ENCODE measurements at regions not wholly inside any gene's neighbourhood (a gene's known extent, or its start where the extent isn't known, plus 50 kb on each side); places are given as distances from the start of the nearest gene placed in this dataset.

DNA sequence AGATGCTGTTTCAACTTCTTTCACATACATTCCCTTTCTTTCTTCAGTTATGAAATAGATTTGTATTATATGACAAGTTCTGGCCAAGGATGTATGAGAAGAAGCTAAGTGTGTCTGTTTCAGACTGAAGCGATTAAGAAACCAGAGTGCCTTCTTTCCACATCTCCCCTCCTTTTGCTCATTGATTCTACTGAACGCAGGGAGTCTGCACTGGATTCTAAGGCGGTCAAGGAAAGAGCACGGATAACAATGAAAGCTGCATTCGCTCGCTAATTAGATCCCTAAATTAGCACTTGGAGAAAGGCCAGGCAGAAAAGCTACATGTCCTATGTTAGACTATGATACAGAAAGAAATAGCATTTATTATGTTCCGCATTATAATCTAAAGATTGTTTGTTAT, 267.7 kb downstream of the HAO1 start:
- TF ChIP-seq, protein P1, sequence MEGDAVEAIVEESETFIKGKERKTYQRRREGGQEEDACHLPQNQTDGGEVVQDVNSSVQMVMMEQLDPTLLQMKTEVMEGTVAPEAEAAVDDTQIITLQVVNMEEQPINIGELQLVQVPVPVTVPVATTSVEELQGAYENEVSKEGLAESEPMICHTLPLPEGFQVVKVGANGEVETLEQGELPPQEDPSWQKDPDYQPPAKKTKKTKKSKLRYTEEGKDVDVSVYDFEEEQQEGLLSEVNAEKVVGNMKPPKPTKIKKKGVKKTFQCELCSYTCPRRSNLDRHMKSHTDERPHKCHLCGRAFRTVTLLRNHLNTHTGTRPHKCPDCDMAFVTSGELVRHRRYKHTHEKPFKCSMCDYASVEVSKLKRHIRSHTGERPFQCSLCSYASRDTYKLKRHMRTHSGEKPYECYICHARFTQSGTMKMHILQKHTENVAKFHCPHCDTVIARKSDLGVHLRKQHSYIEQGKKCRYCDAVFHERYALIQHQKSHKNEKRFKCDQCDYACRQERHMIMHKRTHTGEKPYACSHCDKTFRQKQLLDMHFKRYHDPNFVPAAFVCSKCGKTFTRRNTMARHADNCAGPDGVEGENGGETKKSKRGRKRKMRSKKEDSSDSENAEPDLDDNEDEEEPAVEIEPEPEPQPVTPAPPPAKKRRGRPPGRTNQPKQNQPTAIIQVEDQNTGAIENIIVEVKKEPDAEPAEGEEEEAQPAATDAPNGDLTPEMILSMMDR (IDR thresholded peaks at IDR 0.05) = no peak
- TF ChIP-seq POLR2A (IDR thresholded peaks at IDR 0.05) (no peak), EP300 (IDR thresholded peaks at IDR 0.05; ENCODE audit: low read depth) (no peak)

All from transverse colon (tissue), 3 donors.